Endothelial cell (in vitro differentiated cells): ENCODE measurements at regions not wholly inside any gene's neighbourhood (a gene's known extent, or its start where the extent isn't known, plus 50 kb on each side); places are given as distances from the start of the nearest gene placed in this dataset.

Experiments
- DNase-seq: peaks from one replicate; pipeline ENCODE4 v3.0.0; 2021; ENCODE audit warnings: low spot score
- H3K27ac Mint-ChIP-seq: one replicate; pipeline ENCODE4 v1.8.0; 2021; ENCODE audit warnings: mixed read lengths, inconsistent platforms; ENCODE audit not compliant: unreplicated experiment
- H3K27me3 Mint-ChIP-seq: one replicate; pipeline ENCODE4 v1.8.0; 2021; ENCODE audit warnings: mild to moderate bottlenecking, moderate library complexity, mixed read lengths, inconsistent platforms; ENCODE audit not compliant: unreplicated experiment
- H3K36me3 Mint-ChIP-seq: one replicate; pipeline ENCODE4 v1.8.0; 2021; ENCODE audit warnings: mild to moderate bottlenecking, low read depth, mixed read lengths, inconsistent platforms; ENCODE audit not compliant: unreplicated experiment
- H3K4me1 Mint-ChIP-seq: one replicate; pipeline ENCODE4 v1.8.0; 2021; ENCODE audit warnings: mild to moderate bottlenecking, mixed read lengths, inconsistent platforms; ENCODE audit not compliant: unreplicated experiment
- H3K4me3 Mint-ChIP-seq: one replicate; pipeline ENCODE4 v1.8.0; 2021; ENCODE audit warnings: mild to moderate bottlenecking, mixed read lengths, inconsistent platforms; ENCODE audit not compliant: unreplicated experiment
- H3K9me3 Mint-ChIP-seq: one replicate; pipeline ENCODE4 v1.8.0; 2021; ENCODE audit warnings: mixed read lengths, inconsistent platforms; ENCODE audit not compliant: unreplicated experiment
- TF ChIP-seq, protein P1 (sequence below): fragments of 200-600 bp; sonication (generic); IDR thresholded peaks from one replicate; pipeline ENCODE4 v1.5.0; 2021; ENCODE audit warnings: antibody characterized with exemption; ENCODE audit not compliant: unreplicated experiment

DNA sequence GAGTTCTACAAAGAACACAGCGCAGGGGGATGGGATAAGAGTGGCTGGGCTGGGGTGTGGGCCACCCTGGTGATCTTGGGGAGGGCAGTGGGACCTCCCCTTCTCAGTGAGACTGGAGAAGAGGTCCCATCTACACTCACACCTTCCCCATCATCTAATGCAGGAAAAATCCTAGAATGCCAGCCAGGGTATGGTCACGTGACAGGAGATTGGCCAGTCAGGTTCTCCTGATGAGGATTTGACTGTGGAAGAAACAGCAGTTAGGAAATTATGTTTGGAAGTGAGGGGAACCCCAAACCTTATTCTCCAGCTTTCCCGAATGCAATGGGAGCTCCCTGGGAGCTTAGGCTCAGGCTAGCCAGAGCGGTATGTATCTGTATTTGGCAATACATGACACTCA is 158.8 kb upstream of the GRB10 start:
- H3K4me1 Mint-ChIP-seq: no peaks in the 10 kb centered on the region
- no peak overlapping the region for H3K27ac Mint-ChIP-seq
- H3K27me3 Mint-ChIP-seq: peaks cover 4% of the 10 kb centered on the region
- no peak overlapping the region for H3K4me3 Mint-ChIP-seq
- no peaks in the 10 kb centered on the region for H3K36me3 Mint-ChIP-seq
- TF ChIP-seq, protein P1, sequence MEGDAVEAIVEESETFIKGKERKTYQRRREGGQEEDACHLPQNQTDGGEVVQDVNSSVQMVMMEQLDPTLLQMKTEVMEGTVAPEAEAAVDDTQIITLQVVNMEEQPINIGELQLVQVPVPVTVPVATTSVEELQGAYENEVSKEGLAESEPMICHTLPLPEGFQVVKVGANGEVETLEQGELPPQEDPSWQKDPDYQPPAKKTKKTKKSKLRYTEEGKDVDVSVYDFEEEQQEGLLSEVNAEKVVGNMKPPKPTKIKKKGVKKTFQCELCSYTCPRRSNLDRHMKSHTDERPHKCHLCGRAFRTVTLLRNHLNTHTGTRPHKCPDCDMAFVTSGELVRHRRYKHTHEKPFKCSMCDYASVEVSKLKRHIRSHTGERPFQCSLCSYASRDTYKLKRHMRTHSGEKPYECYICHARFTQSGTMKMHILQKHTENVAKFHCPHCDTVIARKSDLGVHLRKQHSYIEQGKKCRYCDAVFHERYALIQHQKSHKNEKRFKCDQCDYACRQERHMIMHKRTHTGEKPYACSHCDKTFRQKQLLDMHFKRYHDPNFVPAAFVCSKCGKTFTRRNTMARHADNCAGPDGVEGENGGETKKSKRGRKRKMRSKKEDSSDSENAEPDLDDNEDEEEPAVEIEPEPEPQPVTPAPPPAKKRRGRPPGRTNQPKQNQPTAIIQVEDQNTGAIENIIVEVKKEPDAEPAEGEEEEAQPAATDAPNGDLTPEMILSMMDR: no peak
- H3K9me3 Mint-ChIP-seq: no peaks in the 10 kb centered on the region
- DNase-seq: no peak

DNA sequence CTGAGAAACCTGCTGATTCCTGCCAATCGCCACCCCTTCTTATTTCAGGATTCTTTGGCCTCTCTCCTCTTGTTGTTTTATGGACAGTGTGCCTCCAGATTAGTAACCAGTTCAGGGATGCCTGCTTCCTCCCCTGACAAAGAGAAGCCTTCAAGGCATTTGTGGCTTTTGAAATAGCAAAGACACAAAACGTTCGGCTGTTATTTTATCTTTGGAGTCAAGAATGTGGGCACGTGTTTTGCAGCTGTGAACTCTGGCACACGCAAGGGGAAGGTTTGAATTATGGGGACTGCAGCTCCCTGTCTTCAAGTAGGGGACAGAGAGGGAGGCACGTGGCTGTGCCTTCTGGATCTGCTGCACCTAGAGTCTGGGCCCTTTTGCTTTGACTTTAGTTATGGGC is 157.9 kb upstream of the GRB10 start:
- no peaks in the 10 kb centered on the region for H3K9me3 Mint-ChIP-seq
- DNase-seq: no peak
- TF ChIP-seq, protein P1: no peak

DNA sequence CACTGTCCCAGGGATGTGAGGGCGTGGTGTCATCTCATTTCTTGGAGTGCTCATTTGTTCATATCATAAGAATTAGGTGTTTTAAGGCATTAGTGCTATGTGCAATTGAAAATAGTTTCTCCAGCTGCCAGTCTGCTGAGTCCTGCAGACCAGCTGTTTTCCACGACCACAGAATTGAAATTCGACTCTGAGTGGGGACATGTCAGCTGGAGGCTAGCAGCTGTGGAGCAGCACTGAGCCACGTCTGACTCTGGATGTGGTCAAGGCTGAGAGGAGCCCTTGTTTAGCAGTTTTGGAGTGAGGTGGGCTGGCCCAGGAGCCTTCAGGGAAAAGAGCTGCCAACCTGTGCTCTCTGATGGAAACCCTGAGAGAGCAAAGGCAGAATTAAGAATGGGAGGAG is 156.3 kb upstream of the GRB10 start:
- DNase-seq: no peak
- Mint-ChIP-seq H3K9me3 (no peaks in the 10 kb centered on the region), H3K27ac (no peak overlapping the region), H3K4me3 (no peak overlapping the region), H3K27me3 (peaks cover 7% of the 10 kb centered on the region), H3K36me3 (no peaks in the 10 kb centered on the region), H3K4me1 (no peaks in the 10 kb centered on the region)
- TF ChIP-seq, protein P1: no peak

More for the DNA sequence above, 157.9 kb upstream of the GRB10 start:
- H3K27ac Mint-ChIP-seq: no peak overlapping the region
- no peak overlapping the region for H3K4me3 Mint-ChIP-seq
- peaks cover 7% of the 10 kb centered on the region for H3K27me3 Mint-ChIP-seq
- H3K4me1 Mint-ChIP-seq: no peaks in the 10 kb centered on the region
- H3K36me3 Mint-ChIP-seq: no peaks in the 10 kb centered on the region

- H3K27ac Mint-ChIP-seq: no peak overlapping the region
- H3K36me3 Mint-ChIP-seq: no peaks in the 10 kb centered on the region
These were observed 155.0 kb upstream of the GRB10 start for GRCh38 chr7:50937727-50938126.

DNA sequence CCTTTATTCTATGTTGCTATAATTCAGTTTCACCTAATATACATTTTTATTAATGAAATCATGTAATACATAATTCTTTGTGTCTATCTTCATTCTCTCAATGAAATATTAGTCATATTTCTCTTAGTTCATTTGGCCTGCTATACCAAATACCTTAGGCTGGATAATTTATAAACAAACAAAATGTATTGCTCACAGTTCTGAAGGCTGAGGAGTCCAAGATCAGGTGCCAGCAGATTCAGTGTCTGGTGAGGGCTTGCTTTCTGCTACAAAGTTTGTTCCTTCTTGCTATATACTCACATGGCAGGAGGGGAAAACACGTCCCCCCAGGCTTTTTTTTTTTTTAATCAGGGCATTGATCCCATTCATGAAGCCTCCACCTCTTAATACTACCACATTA is 143.4 kb upstream of the GRB10 start:
- H3K4me1 Mint-ChIP-seq: no peaks in the 10 kb centered on the region
- TF ChIP-seq, protein P1: no peak
- no peaks in the 10 kb centered on the region for H3K27me3 Mint-ChIP-seq
- no peaks in the 10 kb centered on the region for H3K36me3 Mint-ChIP-seq
- DNase-seq: no peak
- no peak overlapping the region for H3K4me3 Mint-ChIP-seq
- H3K27ac Mint-ChIP-seq: no peak overlapping the region
- peaks cover 3% of the 10 kb centered on the region for H3K9me3 Mint-ChIP-seq

More at GRCh38 chr7:50937727-50938126, 155.0 kb upstream of the GRB10 start:
- TF ChIP-seq, protein P1: no peak
- no peak for DNase-seq
- Mint-ChIP-seq H3K4me3 (no peak overlapping the region), H3K27me3 (peaks cover 7% of the 10 kb centered on the region), H3K4me1 (no peaks in the 10 kb centered on the region), H3K9me3 (no peaks in the 10 kb centered on the region)
